ENCODE measurements at regions not wholly inside any gene's neighbourhood (a gene's known extent, or its start where the extent isn't known, plus 50 kb on each side); places are given as distances from the start of the nearest gene placed in this dataset.

GRCh38 chr1:218584418-218585155 lies 239.5 kb downstream of the TGFB2 start:
- Histone ChIP-seq H3K4me1 (ENCODE audit: control insufficient read depth in 1 of 2, insufficient read depth in 2 of 2, low read length in 2 of 2) (peaks cover 0 to 6% of the 10 kb centered on the region in 2 donors), H3K27ac (ENCODE audit: low read length) (no peak overlapping the region), H3K27me3 (ENCODE audit: low read depth, low read length) (no peaks in the 10 kb centered on the region), H3K9me3 (ENCODE audit: control insufficient read depth in 1 of 2, low read length in 2 of 2) (no peaks in the 10 kb centered on the region), H3K36me3 (ENCODE audit: control insufficient read depth in 1 of 2, insufficient read depth in 2 of 2, low read length in 2 of 2) (no peaks in the 10 kb centered on the region), H3K4me3 (ENCODE audit: low read depth in 1 of 2, low read length in 2 of 2) (no peak overlapping the region)

- H3K27me3 ChIP-seq (ENCODE audit: low read depth, low read length): no peaks in the 10 kb centered on the region
- no peak overlapping the region for H3K4me3 ChIP-seq (ENCODE audit: low read depth in 1 of 2, low read length in 2 of 2)
- no peaks in the 10 kb centered on the region for H3K9me3 ChIP-seq (ENCODE audit: control insufficient read depth in 1 of 2, low read length in 2 of 2)
- no peaks in the 10 kb centered on the region for H3K36me3 ChIP-seq (ENCODE audit: control insufficient read depth in 1 of 2, insufficient read depth in 2 of 2, low read length in 2 of 2)
- H3K27ac ChIP-seq (ENCODE audit: low read length): no peak overlapping the region
- H3K4me1 ChIP-seq (ENCODE audit: control insufficient read depth in 1 of 2, insufficient read depth in 2 of 2, low read length in 2 of 2): peaks cover 0 to 6% of the 10 kb centered on the region in 2 donors
Measured at GRCh38 chr1:218585511-218586184, 240.5 kb downstream of the TGFB2 start.

- no peak overlapping the region for H3K4me3 ChIP-seq (ENCODE audit: low read depth in 1 of 2, low read length in 2 of 2)
- peaks cover 0 to 6% of the 10 kb centered on the region in 2 donors for H3K4me1 ChIP-seq (ENCODE audit: control insufficient read depth in 1 of 2, insufficient read depth in 2 of 2, low read length in 2 of 2)
Measured at GRCh38 chr1:218587900-218588299, 242.8 kb downstream of the TGFB2 start.

GRCh38 chr1:218588540-218589172 lies 243.5 kb downstream of the TGFB2 start:
- H3K4me1 ChIP-seq (ENCODE audit: control insufficient read depth in 1 of 2, insufficient read depth in 2 of 2, low read length in 2 of 2): peaks cover 0 to 6% of the 10 kb centered on the region in 2 donors
- H3K9me3 ChIP-seq (ENCODE audit: control insufficient read depth in 1 of 2, low read length in 2 of 2): no peaks in the 10 kb centered on the region
- H3K27ac ChIP-seq (ENCODE audit: low read length): no peak overlapping the region
- no peaks in the 10 kb centered on the region for H3K27me3 ChIP-seq (ENCODE audit: low read depth, low read length)
- H3K36me3 ChIP-seq (ENCODE audit: control insufficient read depth in 1 of 2, insufficient read depth in 2 of 2, low read length in 2 of 2): no peaks in the 10 kb centered on the region
- H3K4me3 ChIP-seq (ENCODE audit: low read depth in 1 of 2, low read length in 2 of 2): no peak overlapping the region

More at GRCh38 chr1:218587900-218588299, 242.8 kb downstream of the TGFB2 start:
- Histone ChIP-seq H3K9me3 (ENCODE audit: control insufficient read depth in 1 of 2, low read length in 2 of 2) (no peaks in the 10 kb centered on the region), H3K27me3 (ENCODE audit: low read depth, low read length) (no peaks in the 10 kb centered on the region), H3K36me3 (ENCODE audit: control insufficient read depth in 1 of 2, insufficient read depth in 2 of 2, low read length in 2 of 2) (no peaks in the 10 kb centered on the region), H3K27ac (ENCODE audit: low read length) (no peak overlapping the region)

- Histone ChIP-seq H3K9me3 (ENCODE audit: control insufficient read depth in 1 of 2, low read length in 2 of 2) (no peaks in the 10 kb centered on the region), H3K36me3 (ENCODE audit: control insufficient read depth in 1 of 2, insufficient read depth in 2 of 2, low read length in 2 of 2) (no peaks in the 10 kb centered on the region), H3K4me3 (ENCODE audit: low read depth in 1 of 2, low read length in 2 of 2) (no peak overlapping the region), H3K4me1 (ENCODE audit: control insufficient read depth in 1 of 2, insufficient read depth in 2 of 2, low read length in 2 of 2) (peaks cover 0 to 6% of the 10 kb centered on the region in 2 donors), H3K27ac (ENCODE audit: low read length) (no peak overlapping the region), H3K27me3 (ENCODE audit: low read depth, low read length) (no peaks in the 10 kb centered on the region)
Measured at GRCh38 chr1:218589487-218589886, 244.4 kb downstream of the TGFB2 start.

GRCh38 chr1:218591966-218592365 lies 246.8 kb downstream of the TGFB2 start:
- no peak overlapping the region for H3K27ac ChIP-seq (ENCODE audit: low read length)
- H3K4me1 ChIP-seq (ENCODE audit: control insufficient read depth in 1 of 2, insufficient read depth in 2 of 2, low read length in 2 of 2): no peaks in the 10 kb centered on the region
- no peaks in the 10 kb centered on the region for H3K27me3 ChIP-seq (ENCODE audit: low read depth, low read length)
- H3K9me3 ChIP-seq (ENCODE audit: control insufficient read depth in 1 of 2, low read length in 2 of 2): no peaks in the 10 kb centered on the region
- H3K4me3 ChIP-seq (ENCODE audit: low read depth in 1 of 2, low read length in 2 of 2): no peak overlapping the region
- H3K36me3 ChIP-seq (ENCODE audit: control insufficient read depth in 1 of 2, insufficient read depth in 2 of 2, low read length in 2 of 2): no peaks in the 10 kb centered on the region

GRCh38 chr1:218592688-218593087 lies 247.6 kb downstream of the TGFB2 start:
- no peaks in the 10 kb centered on the region for H3K27me3 ChIP-seq (ENCODE audit: low read depth, low read length)
- no peak overlapping the region for H3K4me3 ChIP-seq (ENCODE audit: low read depth in 1 of 2, low read length in 2 of 2)
- no peaks in the 10 kb centered on the region for H3K36me3 ChIP-seq (ENCODE audit: control insufficient read depth in 1 of 2, insufficient read depth in 2 of 2, low read length in 2 of 2)
- no peak overlapping the region for H3K27ac ChIP-seq (ENCODE audit: low read length)
- H3K4me1 ChIP-seq (ENCODE audit: control insufficient read depth in 1 of 2, insufficient read depth in 2 of 2, low read length in 2 of 2): no peaks in the 10 kb centered on the region
- no peaks in the 10 kb centered on the region for H3K9me3 ChIP-seq (ENCODE audit: control insufficient read depth in 1 of 2, low read length in 2 of 2)

- no peak overlapping the region for H3K27ac ChIP-seq (ENCODE audit: low read length)
- no peaks in the 10 kb centered on the region for H3K9me3 ChIP-seq (ENCODE audit: control insufficient read depth in 1 of 2, low read length in 2 of 2)
- H3K27me3 ChIP-seq (ENCODE audit: low read depth, low read length): no peaks in the 10 kb centered on the region
- H3K4me3 ChIP-seq (ENCODE audit: low read depth in 1 of 2, low read length in 2 of 2): no peak overlapping the region
- no peaks in the 10 kb centered on the region for H3K4me1 ChIP-seq (ENCODE audit: control insufficient read depth in 1 of 2, insufficient read depth in 2 of 2, low read length in 2 of 2)
- no peaks in the 10 kb centered on the region for H3K36me3 ChIP-seq (ENCODE audit: control insufficient read depth in 1 of 2, insufficient read depth in 2 of 2, low read length in 2 of 2)
Measured at GRCh38 chr1:218600968-218601367, 255.8 kb downstream of the TGFB2 start.

- Histone ChIP-seq H3K9me3 (ENCODE audit: control insufficient read depth in 1 of 2, low read length in 2 of 2) (peaks cover 0 to 9% of the 10 kb centered on the region in 2 donors), H3K27me3 (ENCODE audit: low read depth, low read length) (no peaks in the 10 kb centered on the region), H3K36me3 (ENCODE audit: control insufficient read depth in 1 of 2, insufficient read depth in 2 of 2, low read length in 2 of 2) (no peaks in the 10 kb centered on the region), H3K27ac (ENCODE audit: low read length) (no peak overlapping the region), H3K4me1 (ENCODE audit: control insufficient read depth in 1 of 2, insufficient read depth in 2 of 2, low read length in 2 of 2) (no peaks in the 10 kb centered on the region), H3K4me3 (ENCODE audit: low read depth in 1 of 2, low read length in 2 of 2) (no peak overlapping the region)
Measured at GRCh38 chr1:218604217-218604616, 259.1 kb downstream of the TGFB2 start.

GRCh38 chr1:218611916-218612585 lies 266.9 kb downstream of the TGFB2 start:
- H3K4me3 ChIP-seq (ENCODE audit: low read depth in 1 of 2, low read length in 2 of 2): no peak overlapping the region
- H3K27me3 ChIP-seq (ENCODE audit: low read depth, low read length): no peaks in the 10 kb centered on the region
- no peaks in the 10 kb centered on the region for H3K4me1 ChIP-seq (ENCODE audit: control insufficient read depth in 1 of 2, insufficient read depth in 2 of 2, low read length in 2 of 2)
- no peak overlapping the region for H3K27ac ChIP-seq (ENCODE audit: low read length)
- H3K9me3 ChIP-seq (ENCODE audit: control insufficient read depth in 1 of 2, low read length in 2 of 2): peaks cover 0 to 9% of the 10 kb centered on the region in 2 donors
- no peaks in the 10 kb centered on the region for H3K36me3 ChIP-seq (ENCODE audit: control insufficient read depth in 1 of 2, insufficient read depth in 2 of 2, low read length in 2 of 2)

- Histone ChIP-seq H3K27ac (ENCODE audit: low read length) (no peak overlapping the region), H3K36me3 (ENCODE audit: control insufficient read depth in 1 of 2, insufficient read depth in 2 of 2, low read length in 2 of 2) (no peaks in the 10 kb centered on the region), H3K27me3 (ENCODE audit: low read depth, low read length) (no peaks in the 10 kb centered on the region), H3K4me1 (ENCODE audit: control insufficient read depth in 1 of 2, insufficient read depth in 2 of 2, low read length in 2 of 2) (no peaks in the 10 kb centered on the region), H3K4me3 (ENCODE audit: low read depth in 1 of 2, low read length in 2 of 2) (no peak overlapping the region), H3K9me3 (ENCODE audit: control insufficient read depth in 1 of 2, low read length in 2 of 2) (peaks cover 0 to 9% of the 10 kb centered on the region in 2 donors)
Measured at GRCh38 chr1:218613105-218613504, 268.0 kb downstream of the TGFB2 start.
